ENCODE measurements at regions not wholly inside any gene's neighbourhood (a gene's known extent, or its start where the extent isn't known, plus 50 kb on each side); places are given as distances from the start of the nearest gene placed in this dataset.
A peak's percentile ranks its signal among the peaks of the same experiment; 100 is the strongest.

DNA sequence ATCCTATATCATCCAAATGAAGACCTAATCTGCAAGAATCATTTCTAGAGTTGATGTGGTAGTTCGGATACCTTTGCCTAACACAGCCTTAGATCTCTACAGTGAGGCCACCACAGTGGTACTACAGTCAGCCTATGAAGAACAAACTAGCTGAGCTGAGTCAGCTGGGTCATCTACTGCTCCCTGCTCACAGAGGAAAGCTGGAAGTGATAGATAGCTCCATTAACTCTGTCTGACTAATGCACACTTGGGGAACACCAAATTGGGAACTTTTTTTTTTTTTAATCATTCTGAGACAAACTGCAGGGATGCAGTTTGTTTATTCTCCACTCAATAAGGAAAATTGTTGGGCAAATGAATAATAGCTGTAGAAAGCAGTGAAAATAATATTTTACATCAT, 1160.6 kb downstream of the PCDH9 start:
- no peak for DNase-seq

DNA sequence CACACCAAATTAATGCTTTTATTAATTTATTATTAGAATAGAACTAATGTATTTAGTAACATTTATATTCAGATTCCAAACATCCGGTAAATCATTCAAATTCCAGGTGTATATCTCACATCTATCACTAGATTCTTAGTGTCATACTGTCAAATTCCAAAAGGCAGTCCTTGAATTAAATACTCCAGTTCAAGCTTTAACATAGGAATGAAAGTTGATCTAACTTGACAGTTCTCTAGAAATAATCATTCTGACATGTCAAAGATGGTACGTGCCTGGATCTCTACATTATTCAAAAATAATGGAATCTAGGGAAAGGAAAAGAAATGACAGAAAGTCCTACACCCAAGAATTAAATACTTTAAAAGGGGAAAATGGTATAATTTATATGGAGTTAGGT, 1161.5 kb downstream of the PCDH9 start:
- DNase-seq: no peak

DNA sequence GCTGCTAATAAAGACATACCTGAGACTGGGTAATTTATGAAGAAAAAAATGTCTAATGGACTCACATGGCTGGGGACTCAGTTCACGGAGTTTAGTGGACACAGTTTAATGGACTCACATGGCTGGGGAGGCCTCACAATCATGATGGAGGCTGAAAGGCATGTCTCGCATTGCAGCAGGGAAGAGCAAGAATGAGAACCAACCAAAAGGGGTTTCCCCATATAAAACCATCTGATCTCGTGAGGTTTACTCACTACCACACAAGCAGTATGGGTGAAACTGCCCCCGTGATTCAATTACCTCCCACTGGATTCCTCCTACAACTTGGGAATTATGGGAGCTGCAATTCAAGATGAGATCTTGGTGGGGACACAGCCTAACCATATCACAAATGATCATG, 1181.2 kb downstream of the PCDH9 start:
- no peak for DNase-seq

- DNase-seq: no peak
These were observed 1189.6 kb downstream of the PCDH9 start for GRCh38 chr13:66040506-66040905.

GRCh38 chr13:66037096-66037495, 1193.0 kb downstream of the PCDH9 start:
- DNase-seq: no peak

GRCh38 chr13:66036636-66037035, 1193.5 kb downstream of the PCDH9 start:
- DNase-seq: peak; percentile 12

DNA sequence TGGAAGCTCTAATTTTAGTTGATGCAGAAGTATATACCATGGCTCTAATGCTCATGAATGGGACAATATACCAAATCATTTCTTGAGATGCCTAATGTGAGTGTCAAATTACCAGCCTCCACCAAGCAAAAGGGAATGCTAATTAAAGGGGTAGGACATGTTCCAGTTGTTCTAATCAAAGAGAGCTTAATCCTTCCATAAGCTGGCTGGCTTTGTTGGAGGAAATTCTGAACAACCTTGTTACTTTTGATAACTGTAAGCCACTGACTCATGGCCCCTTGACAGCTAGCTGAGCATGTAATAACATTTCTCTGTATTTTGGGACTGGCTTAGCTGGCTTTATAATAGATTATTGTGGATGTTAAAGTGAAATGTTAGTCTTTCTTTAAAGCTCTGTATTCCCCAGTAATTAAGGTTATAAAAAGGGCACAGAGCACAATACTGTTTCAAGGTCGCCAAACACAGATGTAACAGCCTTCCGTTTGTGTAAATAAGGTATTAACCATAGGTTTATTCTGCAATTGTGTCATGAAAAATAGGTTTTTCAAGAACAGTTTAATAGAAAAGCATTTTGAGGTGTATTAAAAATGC, 1194.0 kb downstream of the PCDH9 start:
- no peak for DNase-seq

GRCh38 chr13:66033924-66034323, 1196.2 kb downstream of the PCDH9 start:
- DNase-seq: no peak

GRCh38 chr13:66021846-66022245, 1208.3 kb downstream of the PCDH9 start:
- DNase-seq: no peak

GRCh38 chr13:66014771-66015170, 1215.4 kb downstream of the PCDH9 start:
- DNase-seq: no peak

- no peak for DNase-seq
These were observed 1220.9 kb downstream of the PCDH9 start for GRCh38 chr13:66009241-66009640.

- no peak for DNase-seq
These were observed 1226.6 kb downstream of the PCDH9 start for GRCh38 chr13:66003558-66003957.

GRCh38 chr13:66001140-66001539, 1229.0 kb downstream of the PCDH9 start:
- DNase-seq: no peak

DNA sequence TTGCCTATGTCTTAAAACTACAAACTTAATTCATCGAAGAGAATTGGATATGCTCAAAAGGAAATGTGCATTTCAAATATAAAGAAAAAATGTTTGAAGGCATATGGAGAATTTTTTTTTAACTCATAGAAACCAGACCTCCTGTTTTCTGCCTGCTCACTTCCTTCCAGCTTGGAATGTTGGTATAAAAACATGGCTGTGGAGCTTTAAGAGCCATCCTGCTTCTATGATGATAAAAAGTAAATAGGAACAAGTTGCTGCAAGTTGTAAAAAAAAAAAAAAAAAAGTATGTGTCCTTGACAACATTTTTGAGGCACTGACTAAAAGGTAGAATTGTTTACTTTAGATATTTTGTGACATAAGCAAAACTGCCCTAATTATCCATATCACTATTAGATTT, 1230.7 kb downstream of the PCDH9 start:
- no peak for DNase-seq

DNA sequence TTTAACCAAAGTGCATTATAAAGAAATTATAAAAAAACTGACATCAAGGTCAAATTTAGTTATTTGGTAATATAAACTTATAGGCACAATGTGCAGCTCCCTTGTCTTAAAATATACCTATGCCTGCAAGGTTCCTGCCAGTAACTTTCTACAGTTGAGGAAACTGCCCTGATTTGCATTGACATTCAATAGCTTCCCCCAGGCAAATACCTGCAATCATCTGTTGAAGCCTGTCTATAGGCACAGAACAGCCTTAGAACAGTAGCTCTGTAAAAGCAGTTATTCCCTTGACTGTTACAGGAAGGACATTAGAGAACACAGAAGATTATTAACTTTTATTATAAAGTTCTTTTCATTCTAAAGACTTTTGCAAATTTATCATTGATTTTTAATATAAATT, 1239.5 kb downstream of the PCDH9 start:
- DNase-seq: no peak

DNA sequence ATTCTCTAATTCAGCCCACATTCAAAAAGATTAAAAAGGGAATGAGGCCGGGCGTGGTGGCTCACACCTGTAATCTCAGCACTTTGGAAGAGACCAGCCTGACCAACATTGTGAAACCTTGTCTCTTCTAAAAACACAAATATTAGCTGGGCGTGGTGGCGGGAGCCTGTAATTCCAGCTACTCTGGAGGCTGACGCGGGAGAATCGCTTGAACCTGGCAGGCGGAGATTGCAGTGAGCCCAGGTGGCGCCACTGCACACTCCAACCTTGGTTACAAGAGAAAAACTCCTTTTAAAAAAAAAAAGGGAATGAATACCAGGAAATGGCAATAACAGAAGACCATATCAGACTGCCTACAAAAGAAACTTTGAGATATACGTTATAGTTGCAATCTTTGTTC, 1244.5 kb downstream of the PCDH9 start:
- DNase-seq: no peak

DNA sequence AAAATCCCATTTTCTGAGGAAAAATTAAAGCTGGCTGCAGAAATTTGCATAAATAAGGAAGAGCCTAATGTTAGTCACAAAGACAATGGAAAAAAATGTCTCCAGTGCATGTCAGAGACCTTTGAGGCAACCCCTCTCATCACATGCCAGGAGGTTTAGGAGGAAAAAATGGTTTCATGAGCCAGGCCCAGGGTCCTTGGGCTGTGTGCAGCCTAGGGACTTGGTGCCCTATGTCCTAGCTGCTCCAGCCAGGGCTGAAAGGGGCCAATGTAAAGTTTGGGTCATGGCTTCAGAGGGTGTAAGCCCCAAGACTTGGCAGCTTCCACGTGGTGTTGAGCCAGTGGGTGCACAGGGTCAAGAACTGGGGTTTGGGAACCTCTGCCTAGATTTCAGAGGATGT, 1252.6 kb downstream of the PCDH9 start:
- DNase-seq: no peak

DNA sequence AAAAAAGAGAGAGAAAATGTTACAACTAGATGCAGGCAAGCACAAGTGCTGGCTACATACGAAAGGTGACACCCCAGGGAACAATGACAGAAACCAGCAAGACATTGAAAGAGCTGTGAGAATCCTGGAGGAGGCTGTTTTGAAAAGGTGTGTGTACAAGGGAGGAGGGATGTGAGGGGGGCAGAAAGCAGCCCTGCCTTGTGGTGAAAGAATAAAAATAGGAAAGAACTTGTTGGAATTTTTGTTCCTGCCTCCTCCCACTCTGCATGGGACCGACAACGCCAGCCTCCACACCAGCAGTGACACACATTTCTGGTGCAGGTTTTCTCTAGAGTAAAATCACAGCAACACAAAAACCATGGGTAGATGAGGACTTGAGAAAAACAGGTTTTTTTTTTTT, 1258.6 kb downstream of the PCDH9 start:
- DNase-seq: no peak

GRCh38 chr13:65966991-65967451, 1263.1 kb downstream of the PCDH9 start:
- DNase-seq: no peak

DNA sequence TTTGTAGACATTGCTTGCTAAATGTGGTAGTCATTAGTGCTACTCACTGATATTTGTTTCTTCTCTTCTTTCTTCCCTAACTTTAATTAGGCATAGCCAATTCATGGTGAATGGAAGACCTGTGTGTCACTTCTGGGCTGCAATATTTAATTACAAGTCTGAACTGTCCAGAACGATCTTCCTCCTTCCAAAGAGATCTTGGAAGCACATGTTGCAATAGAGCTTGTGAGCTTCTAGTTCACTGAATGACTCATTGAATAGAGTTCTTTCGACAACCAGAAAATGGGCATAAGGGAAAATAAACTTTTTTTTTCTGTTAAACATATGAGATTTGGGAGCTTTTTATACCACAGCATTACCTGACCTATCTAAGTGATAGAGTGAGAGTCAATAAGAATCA, 1264.6 kb downstream of the PCDH9 start:
- DNase-seq: no peak

DNA sequence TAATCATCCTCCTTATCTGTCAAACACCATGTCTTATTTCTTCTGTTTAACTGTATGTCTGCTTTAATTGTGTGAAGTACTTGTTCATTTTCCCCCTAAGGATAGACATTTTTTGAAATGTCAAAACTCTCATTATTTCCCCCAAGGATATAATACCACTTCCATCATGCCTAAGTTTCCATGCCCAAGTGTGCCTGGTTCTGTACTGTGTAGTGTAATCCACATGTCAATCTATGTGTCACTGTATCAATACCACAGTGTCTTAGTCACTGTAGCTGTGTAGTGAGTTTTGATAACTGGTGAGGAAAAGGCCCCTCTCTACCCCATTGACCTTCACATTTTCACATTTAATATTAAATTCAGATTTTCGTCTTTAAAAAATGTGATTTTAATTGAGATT, 1265.5 kb downstream of the PCDH9 start:
- no peak for DNase-seq

DNA sequence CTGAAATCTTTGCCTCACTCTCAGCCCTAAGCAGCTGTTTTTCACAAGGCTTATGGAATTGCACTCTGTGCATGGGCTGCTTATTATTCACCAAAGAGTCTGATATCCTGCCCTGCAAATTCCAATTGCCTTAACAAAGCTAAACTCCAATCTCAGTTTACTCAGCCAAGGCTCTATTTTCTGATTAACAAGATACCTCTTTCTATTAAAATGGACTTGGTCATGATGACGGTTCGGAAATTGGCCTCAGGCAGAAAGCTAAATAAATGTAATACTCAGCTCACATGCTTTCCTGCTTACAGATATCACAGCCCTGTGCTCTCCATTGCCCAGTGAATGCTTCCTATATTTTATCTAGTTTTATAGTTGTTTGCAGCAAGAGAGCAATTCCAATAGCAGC, 1270.8 kb downstream of the PCDH9 start:
- no peak for DNase-seq

- no peak for DNase-seq
These were observed 1283.7 kb downstream of the PCDH9 start for GRCh38 chr13:65946387-65946786.

DNA sequence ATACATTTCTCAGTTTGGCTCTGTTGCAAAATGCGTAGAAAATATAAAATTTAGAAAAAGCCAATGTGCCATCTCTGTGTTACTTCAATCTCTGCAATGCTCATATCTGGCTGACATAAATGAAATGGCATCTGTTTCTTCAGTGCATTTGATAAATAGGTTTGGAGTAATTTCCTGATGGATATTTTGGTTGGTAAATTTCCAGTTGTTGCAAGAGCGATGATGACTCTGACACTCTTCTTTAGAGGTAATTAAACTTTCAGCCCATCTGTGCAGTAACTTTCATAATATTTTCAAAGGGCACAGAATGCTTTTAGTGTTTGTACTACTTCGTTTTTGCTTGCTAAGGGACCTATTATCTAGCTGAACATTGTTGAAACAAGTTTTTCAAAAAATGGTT, 1286.4 kb downstream of the PCDH9 start:
- DNase-seq: no peak

- peak; percentile 39 for DNase-seq
These were observed 1287.1 kb downstream of the PCDH9 start for GRCh38 chr13:65943024-65943423.

Data from hindlimb muscle (tissue), 1 donor.